ENCODE measurements at regions not wholly inside any gene's neighbourhood (a gene's known extent, or its start where the extent isn't known, plus 50 kb on each side); places are given as distances from the start of the nearest gene placed in this dataset.
"Not testable (repeated sequence)": the region's sequence is repeated elsewhere in the genome, so short reads cannot be mapped to it uniquely, and the experiment has no call there.

GRCh38 chr12:131409211-131409610 is 301.7 kb upstream of the SFSWAP start:
- Histone ChIP-seq H3K9ac (ENCODE audit: low read depth, low read length) (no peak overlapping the region), H3K4me3 (ENCODE audit: low read length) (no peak overlapping the region), H3K36me3 (ENCODE audit: insufficient read depth, low read depth, low read length) (no peaks in the 10 kb centered on the region), H3K4me1 (ENCODE audit: insufficient read depth, low read length) (no peaks in the 10 kb centered on the region), H3K27ac (ENCODE audit: low read length) (no peak overlapping the region), H3K27me3 (ENCODE audit: insufficient read depth, low read length) (no peaks in the 10 kb centered on the region; the same call in 1 of the 2 replicates), H3K9me3 (ENCODE audit: insufficient read depth, low read depth, low read length) (no peaks in the 10 kb centered on the region; the same call in 1 of the 2 replicates)

GRCh38 chr12:131411827-131412226 is 299.1 kb upstream of the SFSWAP start:
- not testable (repeated sequence) for H3K27ac ChIP-seq (ENCODE audit: low read length); H3K4me3 ChIP-seq (ENCODE audit: low read length); H3K9ac ChIP-seq (ENCODE audit: low read depth, low read length); H3K9me3 ChIP-seq (ENCODE audit: insufficient read depth, low read depth, low read length); H3K4me1 ChIP-seq (ENCODE audit: insufficient read depth, low read length); H3K27me3 ChIP-seq (ENCODE audit: insufficient read depth, low read length); H3K36me3 ChIP-seq (ENCODE audit: insufficient read depth, low read depth, low read length)

DNA sequence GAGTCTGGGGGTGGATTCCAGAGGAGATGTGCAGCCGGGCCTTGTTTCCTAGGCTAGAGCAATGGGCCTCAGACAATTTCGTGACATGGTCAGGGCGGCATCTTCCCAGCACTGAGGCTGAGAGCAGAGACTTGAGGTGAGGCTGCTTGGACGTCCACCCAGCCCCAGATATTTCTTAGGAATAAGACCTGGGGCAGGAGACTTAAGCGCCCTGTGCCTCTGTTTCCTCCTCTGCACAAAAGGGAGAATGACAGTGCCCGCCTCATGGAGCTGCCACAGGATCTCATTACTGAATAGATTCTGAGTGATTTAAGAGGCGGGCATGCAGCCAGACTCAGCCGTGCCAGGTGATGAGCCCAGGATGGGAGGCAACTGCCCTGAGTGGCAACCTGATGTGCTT is 297.9 kb upstream of the SFSWAP start:
- no peak overlapping the region for H3K27ac ChIP-seq (ENCODE audit: low read length)
- H3K9ac ChIP-seq (ENCODE audit: low read depth, low read length), result no peak overlapping the region
- H3K4me1 ChIP-seq (ENCODE audit: insufficient read depth, low read length), result no peaks in the 10 kb centered on the region
- H3K9me3 ChIP-seq (ENCODE audit: insufficient read depth, low read depth, low read length), result peaks cover 2% of the 10 kb centered on the region; the same call in 1 of the 2 replicates
- H3K4me3 ChIP-seq (ENCODE audit: low read length), result no peak overlapping the region
- H3K36me3 ChIP-seq (ENCODE audit: insufficient read depth, low read depth, low read length), result no peaks in the 10 kb centered on the region
- H3K27me3 ChIP-seq (ENCODE audit: insufficient read depth, low read length), result no peaks in the 10 kb centered on the region

- H3K27me3 ChIP-seq (ENCODE audit: insufficient read depth, low read length), result no peaks in the 10 kb centered on the region
- H3K9ac ChIP-seq (ENCODE audit: low read depth, low read length), result no peak overlapping the region
- no peak overlapping the region for H3K27ac ChIP-seq (ENCODE audit: low read length)
Measured at GRCh38 chr12:131413471-131413870, 297.4 kb upstream of the SFSWAP start.

DNA sequence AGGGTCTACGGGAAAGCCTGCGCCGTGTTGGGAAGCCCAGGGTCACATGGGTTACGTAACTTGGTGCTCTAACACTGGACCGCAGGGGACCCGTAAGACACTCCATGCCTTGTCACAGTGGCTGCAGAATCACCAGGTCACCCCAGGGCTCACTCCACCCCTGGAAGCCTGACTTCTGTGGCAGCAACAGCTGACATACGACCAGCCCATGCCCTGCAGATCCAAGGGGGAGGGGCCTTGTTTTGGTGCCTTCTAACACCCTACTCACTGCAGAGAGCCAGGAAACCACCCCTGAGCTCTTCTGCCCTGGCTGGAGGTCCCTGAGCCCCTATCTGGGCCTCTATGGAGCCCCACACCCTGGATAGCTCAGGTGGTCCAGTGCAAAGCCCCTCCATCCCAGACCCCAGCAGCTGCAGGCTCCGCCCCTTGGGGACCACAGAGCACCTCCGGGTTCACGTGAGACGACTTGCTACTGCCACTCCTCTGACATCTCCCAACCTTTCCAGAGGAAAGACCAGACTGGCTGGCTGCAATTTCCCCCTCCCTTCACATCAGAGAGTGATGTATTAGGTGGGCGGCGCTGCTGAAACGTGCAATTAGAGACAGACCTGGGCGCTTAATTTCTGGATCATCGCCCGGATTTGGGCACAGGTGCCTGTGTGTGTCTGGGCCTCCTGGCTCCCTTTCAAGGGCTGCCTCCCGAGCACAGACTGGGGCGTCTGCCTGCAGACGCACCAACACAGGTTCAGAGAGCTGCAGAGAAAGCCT is 296.6 kb upstream of the SFSWAP start:
- H3K27me3 ChIP-seq (ENCODE audit: insufficient read depth, low read length); H3K27ac ChIP-seq (ENCODE audit: low read length); H3K9me3 ChIP-seq (ENCODE audit: insufficient read depth, low read depth, low read length); H3K36me3 ChIP-seq (ENCODE audit: insufficient read depth, low read depth, low read length); H3K4me1 ChIP-seq (ENCODE audit: insufficient read depth, low read length); H3K9ac ChIP-seq (ENCODE audit: low read depth, low read length); H3K4me3 ChIP-seq (ENCODE audit: low read length): not testable (repeated sequence)

More at GRCh38 chr12:131413471-131413870, 297.4 kb upstream of the SFSWAP start:
- Histone ChIP-seq H3K4me1 (ENCODE audit: insufficient read depth, low read length) (no peaks in the 10 kb centered on the region), H3K4me3 (ENCODE audit: low read length) (no peak overlapping the region), H3K9me3 (ENCODE audit: insufficient read depth, low read depth, low read length) (peaks cover 7% of the 10 kb centered on the region), H3K36me3 (ENCODE audit: insufficient read depth, low read depth, low read length) (no peaks in the 10 kb centered on the region)

- Histone ChIP-seq H3K4me1 (ENCODE audit: insufficient read depth, low read length) (no peaks in the 10 kb centered on the region), H3K27me3 (ENCODE audit: insufficient read depth, low read length) (no peaks in the 10 kb centered on the region), H3K9me3 (ENCODE audit: insufficient read depth, low read depth, low read length) (peaks cover 7% of the 10 kb centered on the region), H3K9ac (ENCODE audit: low read depth, low read length) (no peak overlapping the region), H3K27ac (ENCODE audit: low read length) (no peak overlapping the region), H3K36me3 (ENCODE audit: insufficient read depth, low read depth, low read length) (no peaks in the 10 kb centered on the region), H3K4me3 (ENCODE audit: low read length) (no peak overlapping the region)
Measured at GRCh38 chr12:131415781-131416180, 295.1 kb upstream of the SFSWAP start.

DNA sequence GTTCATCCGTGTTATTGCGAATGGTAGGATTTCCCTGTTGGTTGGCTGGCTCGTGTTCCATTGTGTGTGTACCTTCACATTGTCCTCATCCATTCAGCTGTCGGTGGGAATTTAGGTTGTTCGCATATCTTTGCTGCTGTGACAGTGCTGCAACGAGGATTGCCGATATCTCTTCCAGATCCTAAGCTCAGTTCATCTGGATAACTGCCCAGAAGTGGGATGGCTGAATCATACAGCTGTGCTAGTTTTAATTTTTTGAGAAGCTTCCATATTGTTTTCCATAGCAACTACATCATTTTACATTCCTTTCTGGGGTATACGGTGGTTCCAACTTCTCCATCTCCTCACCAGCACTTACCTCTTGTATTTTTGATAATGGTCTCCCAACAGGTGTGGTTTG is 292.8 kb upstream of the SFSWAP start:
- Histone ChIP-seq H3K27ac (ENCODE audit: low read length) (no peak overlapping the region), H3K9me3 (ENCODE audit: insufficient read depth, low read depth, low read length) (peaks cover 7% of the 10 kb centered on the region), H3K9ac (ENCODE audit: low read depth, low read length) (no peak overlapping the region), H3K4me1 (ENCODE audit: insufficient read depth, low read length) (no peaks in the 10 kb centered on the region), H3K36me3 (ENCODE audit: insufficient read depth, low read depth, low read length) (no peaks in the 10 kb centered on the region), H3K27me3 (ENCODE audit: insufficient read depth, low read length) (0 out of 2 replicates have a peak, but pooled peaks cover 6% of the 10 kb centered on the region), H3K4me3 (ENCODE audit: low read length) (no peak overlapping the region)

DNA sequence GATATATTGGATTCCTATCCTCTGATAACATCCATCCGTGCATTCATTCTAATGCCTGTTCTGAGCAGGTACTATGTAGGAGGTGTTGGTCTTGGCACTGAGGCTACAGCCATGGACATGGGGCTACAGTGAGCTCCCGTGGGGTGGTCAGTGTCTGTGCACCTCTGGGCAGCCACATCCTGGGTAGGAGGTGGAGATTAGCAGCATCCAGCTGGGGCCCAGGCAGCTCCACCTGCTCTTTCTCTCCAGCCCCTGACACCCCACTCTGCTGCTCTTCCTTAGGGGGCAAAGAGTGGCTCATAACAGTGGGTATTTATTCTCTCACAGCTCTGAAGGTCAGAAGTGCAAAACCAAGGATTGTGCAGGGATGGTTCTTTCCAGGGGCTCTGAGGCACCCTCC is 292.0 kb upstream of the SFSWAP start:
- peaks cover 8% of the 10 kb centered on the region for H3K9me3 ChIP-seq (ENCODE audit: insufficient read depth, low read depth, low read length)
- H3K4me1 ChIP-seq (ENCODE audit: insufficient read depth, low read length), result no peaks in the 10 kb centered on the region
- H3K9ac ChIP-seq (ENCODE audit: low read depth, low read length), result no peak overlapping the region
- no peak overlapping the region for H3K27ac ChIP-seq (ENCODE audit: low read length)
- no peak overlapping the region for H3K4me3 ChIP-seq (ENCODE audit: low read length)
- H3K36me3 ChIP-seq (ENCODE audit: insufficient read depth, low read depth, low read length), result no peaks in the 10 kb centered on the region
- H3K27me3 ChIP-seq (ENCODE audit: insufficient read depth, low read length), result 0 out of 2 replicates have a peak, but pooled peaks cover 6% of the 10 kb centered on the region

GRCh38 chr12:131420867-131421447 is 289.9 kb upstream of the SFSWAP start:
- Histone ChIP-seq H3K9ac (ENCODE audit: low read depth, low read length) (no peak overlapping the region), H3K4me1 (ENCODE audit: insufficient read depth, low read length) (no peaks in the 10 kb centered on the region), H3K4me3 (ENCODE audit: low read length) (no peak overlapping the region), H3K9me3 (ENCODE audit: insufficient read depth, low read depth, low read length) (peaks cover 28% of the 10 kb centered on the region), H3K27me3 (ENCODE audit: insufficient read depth, low read length) (0 out of 2 replicates have a peak, but pooled peaks cover 6% of the 10 kb centered on the region), H3K36me3 (ENCODE audit: insufficient read depth, low read depth, low read length) (no peaks in the 10 kb centered on the region), H3K27ac (ENCODE audit: low read length) (no peak overlapping the region)

- H3K4me3 ChIP-seq (ENCODE audit: low read length), result no peak overlapping the region
- no peak overlapping the region for H3K9ac ChIP-seq (ENCODE audit: low read depth, low read length)
- H3K4me1 ChIP-seq (ENCODE audit: insufficient read depth, low read length), result no peaks in the 10 kb centered on the region
- no peak overlapping the region for H3K27ac ChIP-seq (ENCODE audit: low read length)
- H3K9me3 ChIP-seq (ENCODE audit: insufficient read depth, low read depth, low read length), result peaks cover 28% of the 10 kb centered on the region
- H3K36me3 ChIP-seq (ENCODE audit: insufficient read depth, low read depth, low read length), result no peaks in the 10 kb centered on the region
- H3K27me3 ChIP-seq (ENCODE audit: insufficient read depth, low read length), result 0 out of 2 replicates have a peak, but pooled peaks cover 6% of the 10 kb centered on the region
Measured at GRCh38 chr12:131421509-131422186, 289.2 kb upstream of the SFSWAP start.

DNA sequence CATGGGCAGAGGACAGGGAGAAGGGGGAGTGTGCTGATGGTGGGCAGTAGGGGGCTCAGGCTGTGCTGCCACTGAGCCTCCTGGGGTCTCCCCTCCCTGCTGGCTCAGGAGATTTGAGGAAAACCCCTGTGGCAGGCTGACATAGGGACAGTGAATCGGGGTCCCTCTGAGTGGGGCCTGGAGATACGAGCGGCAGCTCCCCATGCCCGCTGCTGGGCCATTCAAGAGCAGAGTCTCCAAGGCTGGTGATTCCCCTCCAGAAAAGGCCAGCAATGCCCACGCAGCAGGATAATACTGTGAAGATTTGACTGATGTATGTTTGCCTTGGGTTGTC is 288.7 kb upstream of the SFSWAP start:
- Histone ChIP-seq H3K36me3 (ENCODE audit: insufficient read depth, low read depth, low read length) (no peaks in the 10 kb centered on the region), H3K4me1 (ENCODE audit: insufficient read depth, low read length) (no peaks in the 10 kb centered on the region), H3K27me3 (ENCODE audit: insufficient read depth, low read length) (0 out of 2 replicates have a peak, but pooled peaks cover 6% of the 10 kb centered on the region), H3K9ac (ENCODE audit: low read depth, low read length) (no peak overlapping the region), H3K9me3 (ENCODE audit: insufficient read depth, low read depth, low read length) (peaks cover 28% of the 10 kb centered on the region), H3K4me3 (ENCODE audit: low read length) (no peak overlapping the region), H3K27ac (ENCODE audit: low read length) (no peak overlapping the region)

DNA sequence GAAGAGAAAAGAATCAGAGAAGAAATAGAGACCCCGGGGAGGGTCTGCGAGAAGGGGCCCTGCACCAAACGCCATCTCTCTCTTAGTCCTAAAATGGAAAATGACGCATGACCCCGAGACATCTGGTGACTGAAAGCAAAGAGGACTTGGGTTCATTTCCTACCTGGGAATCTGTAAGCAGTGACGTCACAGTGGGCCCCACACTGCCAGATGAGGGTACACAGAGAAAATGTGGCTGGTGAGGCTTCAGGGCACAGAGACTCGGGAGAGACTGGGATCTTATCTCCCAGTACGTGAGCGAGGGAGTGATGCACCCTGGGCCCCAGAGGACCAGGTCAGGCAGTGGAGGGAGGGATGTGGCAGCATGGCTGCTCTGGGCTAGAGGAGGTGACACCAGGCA is 288.1 kb upstream of the SFSWAP start:
- H3K9ac ChIP-seq (ENCODE audit: low read depth, low read length), result no peak overlapping the region
- no peak overlapping the region for H3K27ac ChIP-seq (ENCODE audit: low read length)
- no peaks in the 10 kb centered on the region for H3K4me1 ChIP-seq (ENCODE audit: insufficient read depth, low read length)
- no peak overlapping the region for H3K4me3 ChIP-seq (ENCODE audit: low read length)
- no peaks in the 10 kb centered on the region for H3K36me3 ChIP-seq (ENCODE audit: insufficient read depth, low read depth, low read length)
- 0 out of 2 replicates have a peak, but pooled peaks cover 6% of the 10 kb centered on the region for H3K27me3 ChIP-seq (ENCODE audit: insufficient read depth, low read length)
- H3K9me3 ChIP-seq (ENCODE audit: insufficient read depth, low read depth, low read length), result peaks cover 28% of the 10 kb centered on the region

All from iPS-20b (cell line).